ENCODE measurements at regions not wholly inside any gene's neighbourhood (a gene's known extent, or its start where the extent isn't known, plus 50 kb on each side); places are given as distances from the start of the nearest gene placed in this dataset.

- DNase-seq = no peak
- Histone ChIP-seq H3K9ac (ENCODE audit: insufficient read depth, low read length, poor library complexity, severe bottlenecking) (no peak overlapping the region), H3K27ac (ENCODE audit: low read depth in 1 of 2, low read length in 2 of 2) (no peak overlapping the region), H3K27me3 (ENCODE audit: control insufficient read depth in 2 of 2, insufficient read depth in 2 of 2, low read length in 2 of 2) (no peaks in the 10 kb centered on the region), H3K4me1 (ENCODE audit: control insufficient read depth in 1 of 2, insufficient read depth in 2 of 2, low read length in 2 of 2) (no peaks in the 10 kb centered on the region), H3K79me2 (ENCODE audit: insufficient read depth, low read length) (no peaks in the 10 kb centered on the region), H2AFZ (ENCODE audit: insufficient read depth, low read depth, low read length, poor library complexity, severe bottlenecking) (no peak overlapping the region), H3K4me2 (replicated peaks; ENCODE audit: extremely low read depth, low read length, poor library complexity, severe bottlenecking) (no peak overlapping the region), H3K9me3 (replicated peaks in 1 of 2; ENCODE audit: control insufficient read depth in 1 of 2, insufficient read depth in 1 of 2, low read length in 2 of 2) (no peaks in the 10 kb centered on the region), H3K4me3 (replicated peaks in 1 of 3; ENCODE audit: low read depth in 2 of 3, low read length in 3 of 3) (no peak overlapping the region), H4K20me1 (ENCODE audit: insufficient read depth, low read length) (no peaks in the 10 kb centered on the region), H3K36me3 (replicated peaks in 1 of 2; ENCODE audit: control insufficient read depth in 1 of 2, insufficient read depth in 2 of 2, low read length in 2 of 2) (no peaks in the 10 kb centered on the region)
- Mint-ChIP-seq H3K9me3 (peaks cover 0 to 8% (median 4%) of the 10 kb centered on the region in 7 donors), H3K36me3 (no peaks in the 10 kb centered on the region), H3K27me3 (ENCODE audit: low read depth in 3 of 3) (no peaks in the 10 kb centered on the region), H3K4me1 (no peaks in the 10 kb centered on the region), H3K27ac (no peak overlapping the region), H3K4me3 (no peak overlapping the region)
- WGBS (ENCODE audit: insufficient coverage) = 100% methylated on average over 1 of the region's 3 CpGs
- TF ChIP-seq CTCF (IDR thresholded peaks at IDR 0.05) = no peak
- intact Hi-C loops (cut with micrococcal nuclease) = no loop called here
These were observed 390.6 kb upstream of the ID4 start for GRCh38 chr6:19446570-19446969.

GRCh38 chr6:19450651-19451050, 386.5 kb upstream of the ID4 start:
- Histone ChIP-seq H3K4me2 (replicated peaks; ENCODE audit: extremely low read depth, low read length, poor library complexity, severe bottlenecking) (no peak overlapping the region), H4K20me1 (ENCODE audit: insufficient read depth, low read length) (no peaks in the 10 kb centered on the region), H3K9me3 (replicated peaks in 1 of 2; ENCODE audit: control insufficient read depth in 1 of 2, insufficient read depth in 1 of 2, low read length in 2 of 2) (no peaks in the 10 kb centered on the region), H3K4me3 (replicated peaks in 1 of 3; ENCODE audit: low read depth in 2 of 3, low read length in 3 of 3) (no peak overlapping the region), H2AFZ (ENCODE audit: insufficient read depth, low read depth, low read length, poor library complexity, severe bottlenecking) (no peak overlapping the region), H3K9ac (ENCODE audit: insufficient read depth, low read length, poor library complexity, severe bottlenecking) (no peak overlapping the region), H3K4me1 (ENCODE audit: control insufficient read depth in 1 of 2, insufficient read depth in 2 of 2, low read length in 2 of 2) (no peaks in the 10 kb centered on the region), H3K27me3 (ENCODE audit: control insufficient read depth in 2 of 2, insufficient read depth in 2 of 2, low read length in 2 of 2) (no peaks in the 10 kb centered on the region), H3K36me3 (replicated peaks in 1 of 2; ENCODE audit: control insufficient read depth in 1 of 2, insufficient read depth in 2 of 2, low read length in 2 of 2) (no peaks in the 10 kb centered on the region), H3K27ac (ENCODE audit: low read depth in 1 of 2, low read length in 2 of 2) (no peak overlapping the region), H3K79me2 (ENCODE audit: insufficient read depth, low read length) (no peaks in the 10 kb centered on the region)
- DNase-seq = no peak
- WGBS (ENCODE audit: insufficient coverage) = no CpG with 5 or more reads among the region's 1 CpG
- no peak overlapping the region for H3K4me3 Mint-ChIP-seq
- no peaks in the 10 kb centered on the region for H3K4me1 Mint-ChIP-seq
- H3K9me3 Mint-ChIP-seq = peaks cover 0 to 11% (median 4%) of the 10 kb centered on the region in 7 donors
- H3K36me3 Mint-ChIP-seq = no peaks in the 10 kb centered on the region
- no peak overlapping the region for H3K27ac Mint-ChIP-seq
- peaks cover 0 to 2% (median 0%) of the 10 kb centered on the region in 3 donors for H3K27me3 Mint-ChIP-seq (ENCODE audit: low read depth in 3 of 3)
- TF ChIP-seq CTCF (IDR thresholded peaks at IDR 0.05) = no peak
- intact Hi-C loops (cut with micrococcal nuclease) = no loop called here

All from CD14-positive monocyte (primary cell).